ENCODE measurements at regions not wholly inside any gene's neighbourhood (a gene's known extent, or its start where the extent isn't known, plus 50 kb on each side); places are given as distances from the start of the nearest gene placed in this dataset.

DNA sequence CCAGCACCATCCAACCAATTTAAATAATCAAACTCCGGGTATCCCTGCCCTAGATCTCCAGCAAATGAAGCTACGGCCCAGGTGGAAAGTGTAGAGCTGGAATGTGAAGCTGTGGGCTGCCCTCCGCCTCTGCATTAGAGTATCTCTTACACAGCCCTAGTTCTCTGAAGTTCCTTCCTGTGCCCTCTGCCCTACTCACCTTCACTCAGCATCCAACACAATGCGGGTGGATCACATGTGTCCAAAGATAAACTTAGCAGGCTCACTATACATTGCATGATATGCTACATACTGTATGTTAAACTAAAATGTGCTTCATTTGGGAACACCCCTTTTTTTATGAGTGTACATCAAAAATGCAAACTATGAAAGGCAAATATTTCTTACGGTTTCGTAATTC is 70.0 kb upstream of the RAD23B start:
- DNase-seq, result no peak

DNA sequence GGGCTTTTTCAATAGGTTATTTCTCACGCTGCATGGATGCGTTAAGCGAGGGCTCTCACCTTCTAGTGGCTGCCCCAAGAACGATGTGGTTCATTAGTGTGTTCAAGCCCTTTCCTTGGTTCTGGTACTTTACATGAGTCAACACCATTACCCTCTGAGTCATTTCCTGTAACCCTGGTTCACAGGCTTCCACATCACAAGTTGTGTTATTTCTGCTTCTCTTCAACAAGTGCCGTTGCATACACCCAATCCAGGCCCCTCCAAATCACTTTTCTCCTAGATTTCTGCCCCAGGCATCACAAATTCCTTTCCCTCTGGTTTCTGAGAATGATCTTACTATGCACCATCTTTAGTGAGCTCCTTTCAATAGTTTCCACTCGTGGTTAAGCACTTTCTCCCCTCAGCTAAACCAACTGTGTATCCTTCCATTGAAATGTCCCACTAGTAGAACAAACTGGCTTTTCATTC is 69.5 kb upstream of the RAD23B start:
- peak; percentile 21 for DNase-seq

DNA sequence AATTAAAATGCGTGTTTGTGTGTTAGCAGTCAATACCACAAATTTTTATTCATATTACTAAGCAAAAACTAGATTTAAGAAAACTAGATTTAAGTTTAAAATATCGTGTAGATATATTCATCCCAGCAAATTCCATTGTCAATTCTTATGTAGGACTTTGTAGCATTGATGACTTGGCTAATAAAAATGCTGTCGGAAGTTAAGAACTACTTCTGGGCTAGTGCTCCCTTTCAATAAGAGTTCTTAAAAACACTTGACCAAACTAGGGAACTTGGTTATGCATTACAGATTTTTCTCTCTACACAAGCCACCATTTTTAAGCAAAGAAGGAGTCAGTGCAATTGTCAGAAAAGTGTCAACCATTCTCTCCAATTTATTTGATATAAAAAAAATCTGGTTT is 68.7 kb upstream of the RAD23B start:
- no peak for DNase-seq

DNA sequence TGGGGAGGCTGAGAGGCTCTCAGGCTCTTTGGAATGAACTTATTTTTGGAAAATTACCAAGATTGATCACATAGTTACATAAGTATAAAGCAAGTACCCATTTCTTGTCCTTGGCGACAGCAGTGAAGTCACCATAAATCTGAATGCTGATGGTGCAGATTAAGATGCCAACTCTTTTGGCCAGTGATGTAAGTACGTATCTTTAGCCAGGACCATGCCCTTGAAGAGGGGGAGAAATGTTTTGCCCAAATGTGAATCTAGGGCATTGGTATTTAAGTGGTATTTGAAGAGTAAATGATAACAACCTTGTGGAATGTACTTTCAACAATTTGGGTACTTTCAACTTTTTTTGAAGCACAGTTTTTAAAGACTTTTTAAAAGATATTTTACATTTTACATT is 68.2 kb upstream of the RAD23B start:
- DNase-seq, result no peak

DNA sequence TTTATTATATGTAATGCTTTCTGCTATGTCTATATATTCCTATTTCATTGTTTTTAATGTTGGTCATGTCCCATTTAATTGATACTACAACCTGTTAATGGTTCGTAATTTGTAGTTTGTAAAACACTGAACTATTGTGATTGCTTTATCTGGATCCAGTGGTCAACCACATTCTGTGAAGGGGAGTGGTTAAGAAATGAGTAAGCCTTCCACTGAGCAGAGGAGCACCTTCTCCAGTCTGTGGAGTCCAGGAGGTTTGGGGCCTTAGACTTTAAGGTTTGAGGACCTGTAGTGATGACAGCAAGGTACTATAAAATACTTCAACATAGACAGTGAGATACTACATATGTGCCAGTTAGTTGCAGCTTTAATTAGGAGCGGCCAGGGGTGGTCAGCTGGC is 67.7 kb upstream of the RAD23B start:
- no peak for DNase-seq

DNA sequence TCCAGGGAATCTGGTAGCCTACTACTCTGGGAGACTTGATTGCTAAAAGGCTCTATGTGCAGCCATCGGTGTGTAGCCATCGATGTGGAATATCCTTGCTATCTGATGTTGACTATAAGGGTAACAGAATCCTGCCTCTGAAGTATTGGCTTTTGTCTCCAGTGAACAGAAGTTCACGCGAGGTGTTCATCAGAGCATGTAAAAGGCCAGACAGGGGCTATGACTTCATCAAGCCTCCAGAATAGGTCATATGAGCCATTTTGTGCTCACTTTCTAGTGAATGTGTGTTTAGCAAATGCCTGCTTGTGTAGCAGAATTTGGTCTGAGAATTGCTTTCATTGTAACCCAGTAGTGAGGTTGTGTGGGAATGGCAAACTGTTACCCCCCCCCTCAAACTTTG is 66.8 kb upstream of the RAD23B start:
- DNase-seq, result no peak

DNA sequence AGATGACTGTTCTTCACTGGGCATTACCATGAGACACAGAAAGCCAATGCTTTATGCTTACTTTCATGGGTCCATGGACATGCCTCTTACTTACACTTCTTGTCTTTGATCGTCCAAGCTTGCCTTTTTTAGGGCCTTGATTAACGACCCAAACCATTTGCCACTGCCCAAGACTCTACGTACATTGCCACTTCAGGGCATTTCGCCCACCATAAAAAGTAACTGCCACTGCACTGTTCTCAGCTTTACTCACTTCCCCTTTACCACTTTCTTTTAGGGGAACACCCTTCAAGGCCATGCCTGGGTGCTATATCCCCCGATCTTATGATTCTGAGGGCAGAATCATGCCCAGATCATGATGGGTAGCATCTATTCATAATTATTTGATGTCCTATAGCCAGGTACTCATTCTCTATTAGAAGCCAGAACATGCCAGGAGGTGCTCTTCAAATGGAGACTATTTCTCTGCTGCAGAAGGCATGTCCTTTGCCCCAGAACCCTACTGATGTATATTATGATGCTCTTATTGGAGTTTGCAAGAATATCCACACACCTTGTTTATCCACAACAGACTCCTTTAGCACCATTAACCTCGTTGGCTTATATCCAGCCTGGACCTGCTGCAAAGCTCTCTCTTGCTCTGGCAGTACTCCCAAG is 64.1 kb upstream of the RAD23B start:
- no peak for DNase-seq

DNA sequence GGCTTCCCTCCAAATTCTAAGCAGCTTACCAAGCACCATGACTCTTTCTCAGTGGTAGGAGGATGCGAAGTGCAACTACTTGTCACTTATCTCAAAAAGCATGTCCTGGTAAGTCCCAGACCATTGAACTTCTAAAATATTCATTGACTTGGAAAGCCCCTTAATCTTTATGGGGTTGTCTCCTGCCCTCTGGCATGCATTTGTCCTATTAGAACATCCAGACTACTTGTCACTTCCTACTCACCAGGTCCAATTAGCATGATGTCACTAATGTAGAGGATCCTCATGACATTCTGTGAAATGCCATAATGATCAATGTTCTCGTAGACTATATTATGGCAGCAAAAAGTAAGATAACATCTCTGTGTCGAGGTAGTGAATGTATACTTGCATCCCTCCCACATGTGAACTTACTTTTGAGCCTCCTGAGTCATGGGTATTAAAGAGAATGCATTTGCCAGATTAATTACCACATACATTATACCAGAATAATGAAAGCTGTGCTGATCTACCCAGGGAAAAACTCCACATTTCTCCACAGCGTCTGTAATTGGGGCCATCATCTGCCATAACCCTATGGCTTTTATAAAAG is 63.5 kb upstream of the RAD23B start:
- DNase-seq, result no peak

DNA sequence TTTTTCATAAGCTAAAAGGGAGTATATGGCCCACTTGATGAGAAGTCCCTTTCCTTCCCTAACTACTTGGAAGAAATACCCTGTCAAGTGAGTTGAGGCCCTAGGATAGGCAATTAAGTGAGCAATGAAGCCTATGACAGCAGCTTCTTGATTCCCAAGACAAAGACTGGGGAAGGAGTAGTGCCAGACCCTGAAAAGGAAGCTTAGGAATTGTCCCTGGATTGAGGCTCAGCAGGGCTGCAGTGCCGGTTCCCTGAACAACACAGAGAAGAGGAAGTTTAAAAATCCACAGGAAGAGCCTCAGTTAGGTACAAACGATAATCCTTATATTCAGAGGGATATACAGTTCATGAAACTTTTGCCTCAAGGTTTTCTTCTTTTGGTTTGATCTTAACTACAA is 61.8 kb upstream of the RAD23B start:
- no peak for DNase-seq

DNA sequence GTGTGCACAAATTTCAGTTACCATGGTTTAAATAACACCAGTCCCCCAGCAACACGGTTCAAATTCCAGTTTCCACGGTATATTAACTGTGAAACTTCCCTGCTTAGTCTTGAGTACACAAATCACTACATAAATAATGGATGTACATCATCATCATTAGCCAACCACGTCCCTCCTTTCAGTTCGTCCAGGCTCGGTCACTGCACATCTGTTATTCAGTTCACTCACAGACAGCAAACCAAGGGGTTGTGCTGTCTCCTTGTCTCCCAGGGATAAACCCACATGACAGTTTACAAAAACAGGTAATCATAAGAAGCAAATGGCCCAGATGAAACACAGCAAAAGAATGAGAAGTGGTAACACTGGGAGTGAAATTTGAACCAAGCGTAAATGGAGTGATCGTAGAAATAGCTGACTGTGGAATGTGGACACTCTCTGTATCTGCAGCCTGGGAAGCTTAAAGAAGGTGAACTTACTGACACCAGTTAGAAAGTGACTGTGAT is 61.0 kb upstream of the RAD23B start:
- DNase-seq, result no peak

DNA sequence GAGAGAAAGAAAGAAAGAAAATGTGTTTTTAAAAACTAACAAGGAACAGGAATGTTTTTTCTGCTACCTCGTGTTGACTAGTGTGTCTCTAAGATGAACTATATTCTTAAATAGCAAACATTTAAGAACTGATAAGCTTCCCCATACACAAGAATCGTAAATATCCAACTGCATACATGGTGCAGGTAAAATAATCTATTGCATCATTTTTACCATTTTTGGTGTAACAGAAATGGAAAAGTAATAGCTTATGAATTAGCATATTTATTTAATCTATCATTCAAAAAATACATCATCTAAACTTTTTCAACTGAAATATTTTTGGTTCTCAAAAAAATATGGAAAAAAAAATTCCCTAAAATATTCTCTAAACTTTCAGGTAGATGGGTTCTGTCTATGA is 59.7 kb upstream of the RAD23B start:
- no peak for DNase-seq

DNA sequence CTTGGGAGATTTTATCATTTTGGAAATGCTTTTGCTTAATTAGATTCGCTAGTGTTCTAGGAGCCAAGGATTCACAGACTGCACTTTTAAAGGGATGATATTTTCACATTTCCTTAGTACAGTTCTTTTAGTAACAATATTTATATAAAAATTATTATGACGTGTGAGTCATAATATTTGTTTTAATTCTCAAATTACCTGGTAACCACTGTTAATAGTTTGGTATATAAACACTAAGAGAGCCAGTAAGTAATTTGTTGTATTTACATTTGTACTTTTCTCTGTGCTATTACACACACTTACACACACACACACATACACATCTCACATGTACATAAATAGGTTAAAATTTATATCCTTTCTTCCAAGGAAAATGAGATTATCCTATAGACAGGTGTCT is 58.8 kb upstream of the RAD23B start:
- DNase-seq, result no peak

DNA sequence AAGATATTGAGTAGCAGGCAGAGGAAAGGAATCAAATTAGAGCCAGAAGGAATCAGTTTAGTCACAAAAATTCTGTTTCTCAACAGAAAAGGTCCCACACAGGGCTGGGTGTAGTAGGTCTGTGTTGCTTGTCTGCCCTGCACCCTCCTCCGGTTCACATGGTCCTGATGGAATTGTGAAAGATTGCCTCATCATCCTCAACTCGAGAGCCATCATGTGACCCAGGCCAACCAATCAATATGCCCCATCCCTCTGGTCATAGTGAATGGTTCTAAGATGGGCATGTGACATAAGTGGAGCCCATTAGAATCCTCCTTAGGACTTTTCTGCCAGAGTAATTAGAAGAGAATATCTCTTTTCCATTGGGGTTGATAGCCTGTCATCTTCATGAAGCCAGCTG is 56.7 kb upstream of the RAD23B start:
- no peak for DNase-seq

DNA sequence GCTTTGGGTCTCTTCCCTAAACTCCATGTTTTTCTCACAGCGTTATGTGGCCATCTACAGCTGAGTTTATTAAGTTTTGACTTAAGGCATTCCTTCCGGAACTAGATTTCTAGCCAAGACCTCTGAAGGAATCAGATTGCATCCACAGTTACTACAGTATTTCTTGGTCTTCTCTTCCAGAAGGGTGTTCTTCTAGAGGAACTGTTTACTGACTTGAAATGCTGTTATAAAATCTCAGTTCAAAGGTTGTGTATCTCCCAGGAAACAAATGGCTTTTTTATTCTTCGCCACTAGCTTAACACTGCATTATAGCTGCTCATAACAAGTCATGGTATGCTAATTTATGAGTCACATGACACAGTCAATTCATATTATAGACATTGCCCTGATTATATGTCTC is 55.3 kb upstream of the RAD23B start:
- no peak for DNase-seq

DNA sequence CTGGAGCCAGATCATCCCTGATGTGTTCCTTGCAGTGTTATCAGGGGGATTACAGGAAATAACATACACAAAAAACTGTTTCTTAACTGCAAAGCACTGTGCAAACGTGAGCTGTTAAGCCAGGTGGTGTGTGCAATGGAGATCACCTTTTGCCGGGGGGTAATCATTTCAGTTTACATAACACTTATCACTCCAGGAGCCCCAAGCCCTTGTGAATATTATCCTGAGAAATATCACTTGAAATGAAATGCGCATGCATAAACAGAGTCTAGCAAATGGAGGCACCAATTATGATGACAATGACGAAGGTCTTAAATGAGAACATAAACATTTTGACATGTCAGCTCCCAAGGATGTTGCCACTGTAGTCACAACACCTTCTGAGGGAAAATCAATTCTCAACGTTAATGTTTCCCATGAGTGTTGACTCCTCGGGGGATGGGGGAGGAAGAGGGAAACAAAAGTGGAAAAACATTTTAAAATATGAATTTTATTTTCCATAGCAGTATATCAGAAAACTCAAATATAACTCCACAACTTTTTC is 54.5 kb upstream of the RAD23B start:
- no peak for DNase-seq

DNA sequence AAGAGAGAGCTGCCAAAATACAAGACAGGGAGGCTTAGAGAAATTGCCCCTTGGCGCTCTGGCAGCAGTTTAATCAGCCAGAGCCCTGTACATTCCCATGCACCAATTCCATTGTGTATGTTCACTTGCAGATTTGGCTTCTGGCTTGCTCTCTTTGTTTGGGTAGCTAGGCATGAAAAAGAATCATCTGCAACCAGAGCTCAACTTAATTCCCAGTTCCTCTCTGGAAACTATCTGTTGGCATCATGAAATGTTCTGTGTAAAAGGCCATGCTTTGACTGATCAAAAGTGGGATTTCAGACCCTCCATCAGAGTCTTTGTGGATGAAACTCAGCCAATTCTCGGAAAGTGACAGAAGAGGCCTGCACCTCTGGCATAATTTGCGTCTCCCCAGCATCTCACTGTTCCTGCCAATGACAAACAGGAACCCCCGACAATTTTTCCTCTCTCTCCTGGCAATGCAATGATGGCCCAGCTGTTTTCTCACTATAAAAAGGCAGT is 53.8 kb upstream of the RAD23B start:
- DNase-seq, result no peak
